GM21515 (cell line): ENCODE measurements at regions not wholly inside any gene's neighbourhood (a gene's known extent, or its start where the extent isn't known, plus 50 kb on each side); places are given as distances from the start of the nearest gene placed in this dataset.
"Not testable (repeated sequence)": the region's sequence is repeated elsewhere in the genome, so short reads cannot be mapped to it uniquely, and the experiment has no call there.

ENCODE experiments used
- ATAC-seq: cut with Tn5 transposase; IDR thresholded peaks from one replicate; pipeline ENCODE4 v1.9.1; 2021; ENCODE audit not compliant: unreplicated experiment

DNA sequence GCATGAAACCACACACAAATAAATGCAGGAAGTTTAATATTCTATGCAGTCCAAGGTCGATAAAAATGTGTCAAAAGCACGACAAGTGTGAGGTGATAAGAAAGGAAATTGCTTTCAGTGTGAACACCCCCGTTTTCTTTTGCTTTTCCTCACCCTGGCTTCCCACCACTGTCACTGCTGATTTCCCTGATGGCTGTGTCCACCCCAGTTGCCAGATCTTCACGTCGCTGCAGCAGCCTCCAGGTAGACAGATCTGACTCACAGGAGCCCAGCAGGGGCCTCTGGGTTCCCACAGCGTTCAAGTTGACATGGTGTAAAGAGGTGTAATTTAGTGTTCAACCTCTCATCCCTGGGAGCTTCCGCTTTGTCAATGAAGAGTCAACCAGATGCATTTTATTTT, 128.0 kb upstream of the TACR1 start:
- no peak for ATAC-seq

- ATAC-seq: no peak
Observed at GRCh38 chr2:75326645-75327044, 127.3 kb upstream of the TACR1 start.

- ATAC-seq: no peak
Observed at GRCh38 chr2:75325594-75325993, 126.3 kb upstream of the TACR1 start.

- ATAC-seq: no peak
Observed at GRCh38 chr2:75324861-75325284, 125.6 kb upstream of the TACR1 start.

DNA sequence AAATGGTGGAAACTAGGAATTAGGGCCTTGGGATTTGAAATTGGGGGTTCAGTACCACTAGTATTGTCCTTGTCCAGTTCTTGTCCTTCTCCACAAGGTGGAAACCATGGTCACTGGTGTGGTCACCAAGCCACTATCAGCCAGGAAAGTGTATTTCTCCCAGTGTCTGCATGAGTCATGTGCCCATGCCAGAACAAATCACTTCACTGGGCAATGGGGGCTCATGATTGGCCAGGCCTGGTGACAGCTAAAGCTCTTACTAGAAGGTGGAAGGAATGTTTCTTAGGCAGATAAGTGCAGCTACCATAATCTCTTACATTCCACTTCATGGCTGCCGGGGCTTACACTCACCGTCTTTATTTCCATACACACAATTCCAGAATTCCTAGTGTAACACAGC, 124.8 kb upstream of the TACR1 start:
- ATAC-seq: no peak

DNA sequence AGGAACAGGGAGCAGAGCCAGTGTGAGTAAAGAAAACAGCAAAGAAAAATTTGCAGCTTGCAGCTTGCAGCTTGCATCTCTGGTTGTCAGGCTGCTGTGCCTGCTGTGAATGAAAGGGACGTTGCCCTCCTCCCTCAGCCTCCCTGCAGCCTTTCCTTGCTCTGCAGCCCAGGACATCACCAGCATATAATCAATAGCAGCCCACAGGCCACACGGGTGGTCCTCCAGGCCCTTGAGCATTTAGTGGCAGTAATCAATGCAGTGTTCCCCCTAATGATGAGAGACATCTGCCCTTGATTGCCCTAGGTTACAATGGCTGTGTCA, 122.2 kb upstream of the TACR1 start:
- ATAC-seq: no peak

- no peak for ATAC-seq
Observed at GRCh38 chr2:75320898-75321598, 121.7 kb upstream of the TACR1 start.

DNA sequence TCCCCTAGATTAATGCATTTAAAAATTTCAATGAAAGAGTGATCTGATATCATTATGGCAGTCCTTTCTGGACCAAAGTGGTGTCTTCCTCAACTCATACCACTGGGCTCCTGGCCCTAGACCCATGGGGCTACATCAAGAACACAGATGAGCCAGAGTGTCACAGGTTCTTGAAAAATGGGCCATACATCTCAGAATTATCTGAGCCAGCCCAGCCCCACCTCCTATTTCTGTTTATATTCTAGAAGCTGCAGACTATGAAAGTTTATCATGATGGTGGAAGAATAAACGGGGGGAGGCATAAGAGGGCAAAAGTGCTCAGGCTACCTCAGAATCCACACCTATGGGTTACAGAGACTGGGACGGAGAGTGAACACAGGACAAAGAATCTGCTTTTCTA, 120.6 kb upstream of the TACR1 start:
- no peak for ATAC-seq

GRCh38 chr2:75317802-75318201, 118.5 kb upstream of the TACR1 start:
- no peak for ATAC-seq

DNA sequence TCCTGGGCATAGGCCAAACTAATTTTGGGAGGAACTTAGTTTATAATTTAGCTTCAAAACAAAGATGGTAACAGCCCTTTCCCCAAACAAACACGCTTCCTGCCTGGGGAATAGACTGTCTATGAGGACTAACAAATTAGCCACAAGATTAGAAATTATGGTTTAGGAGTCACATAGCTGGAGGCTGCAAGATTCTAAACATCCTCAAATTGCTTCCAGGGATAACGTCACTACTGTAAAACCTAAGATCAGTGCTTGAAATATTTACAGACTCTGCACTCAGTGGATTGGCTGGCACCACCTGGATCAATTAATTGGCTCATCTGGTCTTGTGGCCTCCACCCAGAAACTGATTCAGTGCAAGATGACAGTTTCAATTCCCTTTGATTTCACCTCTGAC, 118.0 kb upstream of the TACR1 start:
- ATAC-seq: no peak

DNA sequence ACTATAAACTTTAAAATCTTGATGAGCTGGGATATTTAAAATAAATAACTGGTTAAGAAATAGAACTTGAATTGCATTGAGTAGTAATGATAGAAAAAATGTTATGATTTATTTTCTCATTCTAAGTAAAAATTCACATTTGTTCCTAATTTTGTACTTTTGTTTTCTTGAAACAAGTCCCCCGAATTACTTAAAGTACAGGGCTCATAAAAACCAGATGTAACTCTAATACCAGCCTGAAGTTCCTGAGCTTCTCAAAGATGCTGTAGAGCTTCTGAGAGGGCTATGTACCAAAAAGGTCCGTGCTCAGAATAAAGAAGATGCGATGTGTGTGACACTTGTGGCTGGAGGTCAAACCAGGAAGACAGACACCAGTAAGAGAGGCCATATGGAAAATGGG, 116.1 kb upstream of the TACR1 start:
- no peak for ATAC-seq

DNA sequence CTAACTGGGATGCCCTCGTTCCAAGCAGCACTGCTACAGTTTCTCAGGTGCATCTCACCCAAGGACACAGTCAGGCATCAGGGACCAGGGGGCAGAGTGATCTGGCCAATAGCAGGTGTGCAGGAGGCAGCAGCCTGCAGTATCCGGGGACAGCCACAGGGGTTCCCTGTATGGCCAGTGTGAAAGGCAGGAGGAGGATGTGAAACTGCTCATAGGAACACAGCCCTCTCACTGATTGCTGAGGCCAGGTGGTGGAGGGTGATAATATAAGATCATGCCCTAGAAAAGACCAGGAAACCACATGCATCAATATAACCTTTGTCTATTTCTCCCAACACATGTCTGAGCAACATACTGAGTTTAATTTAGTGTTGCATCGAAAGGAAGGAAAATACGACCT, 112.7 kb upstream of the TACR1 start:
- peak; percentile 100 for ATAC-seq

GRCh38 chr2:75311521-75311920, 112.2 kb upstream of the TACR1 start:
- no peak for ATAC-seq

DNA sequence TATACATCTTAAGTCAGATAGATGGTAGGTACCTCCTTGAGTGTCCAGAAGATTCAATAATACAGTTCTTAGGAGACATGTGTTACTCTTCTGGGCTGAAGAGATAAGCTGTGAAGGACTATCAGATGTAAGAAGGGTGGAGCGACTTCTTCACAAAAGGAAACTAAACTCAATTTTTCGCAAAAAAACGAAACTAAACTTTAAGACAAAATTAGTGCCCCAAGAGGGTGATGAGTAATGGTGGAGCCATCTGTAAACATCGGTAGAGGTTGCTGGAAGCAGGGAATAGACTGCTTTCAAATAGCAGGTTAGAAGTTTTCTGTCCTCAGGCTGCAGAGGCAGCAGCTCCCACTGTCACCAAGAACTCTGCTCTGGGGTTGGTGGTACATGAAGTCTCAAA, 111.6 kb upstream of the TACR1 start:
- ATAC-seq: no peak

DNA sequence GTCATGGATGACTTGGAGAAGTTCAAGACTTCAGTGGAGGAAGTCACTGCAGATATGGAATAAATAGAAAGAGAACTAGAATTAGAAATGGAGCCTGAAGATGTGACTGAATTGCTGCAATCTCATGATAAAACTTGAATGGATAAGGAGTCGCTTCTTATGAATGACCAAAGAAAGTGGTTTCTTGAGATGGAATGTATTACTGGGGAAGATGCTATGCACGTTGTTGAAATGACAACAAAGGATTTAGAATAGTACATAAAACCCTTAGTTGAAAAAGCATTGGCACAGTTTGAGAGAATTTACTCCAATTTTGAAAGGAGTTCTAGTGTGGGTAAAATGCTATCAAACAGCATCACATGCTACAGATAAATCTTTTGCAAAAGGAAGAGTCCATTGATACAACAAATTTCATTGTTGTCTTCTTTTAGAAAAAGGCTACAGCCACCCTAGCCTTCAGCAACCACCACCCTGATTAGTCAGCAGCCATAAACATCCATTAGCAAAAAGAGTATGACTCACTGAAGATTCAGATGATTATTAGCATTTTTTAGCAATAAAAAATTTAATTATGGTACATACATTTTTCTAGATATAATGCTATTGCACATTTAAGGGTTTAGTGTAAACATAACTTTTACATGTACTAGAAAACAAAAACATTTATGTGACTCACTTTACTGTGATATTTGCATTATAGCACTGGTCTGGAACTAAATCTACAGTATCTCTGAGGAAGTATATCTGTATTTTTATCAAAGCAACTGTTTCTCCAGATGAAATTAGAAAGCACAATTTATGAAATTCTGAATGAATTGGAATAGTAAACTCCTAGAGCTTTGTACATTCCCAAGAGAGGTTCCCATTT, 110.5 kb upstream of the TACR1 start:
- ATAC-seq: no peak

GRCh38 chr2:75303227-75303626, 103.9 kb upstream of the TACR1 start:
- ATAC-seq: no peak

GRCh38 chr2:75294362-75294761, 95.0 kb upstream of the TACR1 start:
- ATAC-seq: no peak

GRCh38 chr2:75292826-75293225, 93.5 kb upstream of the TACR1 start:
- ATAC-seq: no peak

DNA sequence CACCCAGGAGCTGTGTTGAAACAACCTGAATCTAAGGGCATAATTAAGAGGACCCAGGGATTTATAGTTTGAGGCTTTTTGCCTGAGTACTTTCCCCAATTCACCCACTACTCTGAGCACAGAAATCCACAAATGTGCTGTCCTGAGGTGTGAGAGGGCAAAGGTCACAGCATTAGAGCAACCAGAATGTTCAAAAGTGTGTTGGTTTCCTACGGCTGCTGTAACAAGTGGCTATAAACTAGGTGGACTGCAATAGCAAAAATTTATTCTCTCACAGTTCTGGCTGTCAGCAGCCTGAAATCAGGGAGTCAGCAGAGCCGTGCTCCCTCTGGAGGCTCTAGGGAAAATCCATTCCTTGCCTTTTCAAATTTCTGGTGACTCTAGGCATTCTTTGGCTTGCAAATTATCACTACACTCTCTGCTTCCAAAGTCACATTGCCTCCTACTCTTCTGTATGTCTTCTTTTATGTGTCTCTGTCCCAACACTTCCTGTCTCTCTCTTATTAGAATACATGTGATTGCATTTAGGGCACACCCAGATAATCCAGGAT, 91.4 kb upstream of the TACR1 start:
- ATAC-seq: no peak

- ATAC-seq: no peak
Observed at GRCh38 chr2:75289771-75290170, 90.5 kb upstream of the TACR1 start.

DNA sequence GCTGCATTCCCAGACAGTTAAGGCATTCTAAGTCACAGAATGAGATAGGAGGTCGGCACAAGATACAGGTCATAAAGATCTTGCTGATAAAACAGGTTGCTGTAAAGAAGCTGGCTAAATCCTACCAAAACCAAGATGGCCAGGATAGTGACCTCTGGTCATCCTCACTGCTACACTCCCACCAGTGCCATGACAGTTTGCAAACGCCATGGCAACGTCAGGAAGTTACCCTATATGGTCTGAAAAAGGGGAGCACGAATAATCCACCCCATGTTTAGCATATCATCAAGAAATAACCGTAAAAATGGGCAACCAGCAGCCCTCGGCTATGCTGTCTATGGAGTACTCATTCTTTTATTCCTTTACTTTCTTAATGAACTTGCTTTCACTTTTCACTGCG, 89.9 kb upstream of the TACR1 start:
- ATAC-seq: not testable (repeated sequence)

DNA sequence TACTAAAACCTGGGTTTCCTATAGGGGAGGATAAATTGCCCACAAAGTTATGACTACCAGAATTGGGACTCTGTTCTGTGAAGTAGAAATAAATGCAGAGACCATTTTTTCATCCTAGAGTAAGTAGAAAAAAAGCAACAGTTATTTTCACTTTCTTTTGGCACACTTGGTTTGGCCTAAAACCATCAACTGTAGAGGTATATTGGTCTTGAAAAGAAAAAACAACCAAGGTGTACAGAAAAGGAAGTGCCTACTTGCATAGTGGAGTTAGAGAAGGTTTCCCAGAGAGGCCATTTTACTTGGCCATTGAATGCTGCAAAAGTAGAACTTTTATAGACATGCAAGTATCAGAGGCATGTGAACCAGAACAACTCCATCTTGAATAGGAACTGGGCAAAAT, 89.4 kb upstream of the TACR1 start:
- ATAC-seq: no peak
